ENCODE measurements at regions not wholly inside any gene's neighbourhood (a gene's known extent, or its start where the extent isn't known, plus 50 kb on each side); places are given as distances from the start of the nearest gene placed in this dataset.

DNA sequence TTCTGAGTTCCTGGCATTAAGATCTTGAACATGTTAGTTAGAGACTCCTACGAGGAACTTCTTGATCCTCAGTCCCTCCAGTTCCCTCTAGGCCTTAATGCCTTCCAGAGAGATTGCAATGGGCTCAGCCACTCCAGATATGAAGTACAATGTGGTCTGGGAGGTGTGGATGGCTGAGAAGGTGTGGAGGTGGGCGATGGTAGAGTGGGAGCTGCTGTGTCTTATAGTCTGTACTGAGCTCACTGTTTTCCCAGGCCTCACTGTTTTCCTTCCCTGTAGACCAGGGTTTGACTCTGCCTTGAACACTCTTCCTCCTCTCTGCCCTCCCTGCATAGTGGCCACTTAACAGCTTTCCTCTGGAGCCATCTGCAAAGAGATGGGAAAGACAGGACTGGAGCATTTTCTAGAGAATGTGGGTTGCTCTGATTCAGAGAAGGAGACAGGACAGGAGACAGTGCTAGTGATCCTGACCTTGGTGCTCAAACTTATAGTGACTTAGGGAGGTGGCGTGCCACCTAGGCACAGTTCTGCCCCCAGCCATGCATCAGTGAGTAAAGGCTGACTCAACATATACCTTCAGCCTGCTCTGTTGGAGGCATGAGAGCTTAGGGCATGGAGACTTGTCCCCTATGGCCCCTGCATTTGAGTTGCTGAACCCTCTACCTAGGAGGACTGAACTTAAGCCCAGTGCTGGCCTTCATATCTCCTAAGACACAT lies 129.7 kb downstream of the TDRD15 start:
- DNase-seq (ENCODE audit: low read depth in 4 of 4, low spot score in 1 of 4) = no peak

DNA sequence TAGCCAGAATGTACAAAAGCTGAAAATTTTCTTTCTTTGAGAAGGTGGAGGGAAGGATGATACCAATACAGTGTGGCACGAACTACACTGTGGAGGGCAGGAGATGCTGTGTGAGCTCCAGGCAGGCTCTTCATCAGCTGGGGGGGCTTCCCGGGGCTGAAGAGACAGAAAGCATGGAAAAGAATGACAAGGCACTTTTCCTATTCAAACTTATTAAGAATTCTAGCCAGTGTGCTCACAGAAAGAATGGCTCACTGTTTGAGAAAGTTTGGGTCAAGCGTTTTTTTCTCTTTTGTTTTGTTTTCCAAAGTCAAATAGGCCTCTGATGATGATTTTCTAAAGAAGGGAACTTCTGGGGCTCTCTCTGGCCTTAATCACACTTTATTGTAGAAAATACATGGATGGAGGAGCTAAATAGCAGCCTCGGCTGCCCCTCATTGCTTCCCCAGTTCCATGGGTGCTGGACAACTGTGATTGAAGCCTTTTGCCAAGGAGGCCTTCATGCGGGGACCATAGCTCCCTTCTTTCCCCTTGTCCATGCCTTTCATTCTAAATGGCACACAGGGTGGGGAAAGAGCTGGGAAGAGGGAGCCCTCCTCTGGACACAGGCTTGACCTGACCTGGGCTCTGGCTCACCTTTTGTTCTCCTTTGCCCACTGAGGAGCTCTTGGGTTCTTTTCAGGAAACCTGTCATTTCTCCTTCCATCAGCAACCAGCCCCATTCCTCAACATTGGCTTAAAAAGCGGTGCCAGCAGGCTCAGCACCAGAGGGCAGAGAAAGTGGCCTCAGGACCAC lies 130.6 kb downstream of the TDRD15 start:
- no peak for DNase-seq (ENCODE audit: low read depth in 4 of 4, low spot score in 1 of 4)

DNA sequence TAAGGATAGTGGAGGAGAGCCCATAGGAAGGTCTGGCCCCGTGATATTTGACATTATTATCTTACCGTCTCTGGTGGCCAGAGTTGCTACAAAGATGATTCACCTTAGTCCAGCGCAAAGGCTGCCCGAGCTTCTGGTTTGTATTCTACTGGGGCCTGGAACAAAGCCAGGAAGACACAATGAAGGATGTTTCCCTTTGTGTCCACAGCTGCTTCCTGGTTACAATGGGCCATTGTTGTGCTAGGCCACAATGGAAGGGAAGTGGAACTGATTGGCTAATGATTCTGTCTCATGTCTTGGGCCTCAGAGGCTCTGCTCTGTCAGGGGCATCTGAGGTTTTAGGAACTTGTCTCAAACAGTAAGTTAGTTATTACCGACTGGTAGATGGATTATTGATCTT lies 132.2 kb downstream of the TDRD15 start:
- DNase-seq (ENCODE audit: low read depth in 4 of 4, low spot score in 1 of 4) = no peak

DNA sequence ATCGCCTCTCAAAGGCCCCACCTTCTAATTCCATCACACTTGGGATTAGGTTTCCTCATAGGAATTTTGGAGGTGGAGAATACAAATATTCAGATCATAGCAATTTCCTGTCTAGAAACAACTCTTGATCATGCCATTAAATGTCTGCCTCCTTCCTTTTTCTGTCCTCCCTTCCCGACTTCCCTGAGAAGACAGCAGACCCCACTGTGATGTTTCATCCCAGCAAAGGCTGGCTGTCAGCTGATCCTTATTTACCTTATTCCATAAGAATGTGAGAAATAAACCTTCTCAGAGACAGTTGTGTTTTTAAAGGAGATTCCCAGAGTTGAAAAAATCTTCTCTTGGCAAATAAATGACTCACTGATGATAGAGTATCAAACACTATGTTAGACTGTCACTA lies 133.9 kb downstream of the TDRD15 start:
- DNase-seq (ENCODE audit: low read depth in 4 of 4, low spot score in 1 of 4) = no peak

DNA sequence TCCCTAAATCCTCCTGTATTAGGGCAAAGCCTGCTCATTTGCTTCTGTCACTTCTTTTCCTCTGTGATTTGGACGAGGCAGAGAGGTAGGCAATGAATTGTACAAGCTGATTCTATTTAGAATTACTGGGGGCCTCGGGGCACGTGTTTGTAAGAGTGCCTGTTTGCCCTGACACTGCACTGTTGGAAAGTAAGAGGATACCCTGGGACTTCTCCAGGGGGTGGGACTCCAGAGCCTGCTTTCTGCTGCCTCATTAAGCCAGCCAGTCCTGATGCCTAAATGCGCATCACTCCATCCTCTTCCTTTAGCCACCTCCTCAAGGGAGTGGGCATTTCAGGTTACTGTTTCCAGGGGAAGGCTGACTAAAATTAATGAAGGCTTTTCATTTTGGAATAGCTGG lies 134.3 kb downstream of the TDRD15 start:
- DNase-seq (ENCODE audit: low read depth in 4 of 4, low spot score in 1 of 4) = no peak

DNA sequence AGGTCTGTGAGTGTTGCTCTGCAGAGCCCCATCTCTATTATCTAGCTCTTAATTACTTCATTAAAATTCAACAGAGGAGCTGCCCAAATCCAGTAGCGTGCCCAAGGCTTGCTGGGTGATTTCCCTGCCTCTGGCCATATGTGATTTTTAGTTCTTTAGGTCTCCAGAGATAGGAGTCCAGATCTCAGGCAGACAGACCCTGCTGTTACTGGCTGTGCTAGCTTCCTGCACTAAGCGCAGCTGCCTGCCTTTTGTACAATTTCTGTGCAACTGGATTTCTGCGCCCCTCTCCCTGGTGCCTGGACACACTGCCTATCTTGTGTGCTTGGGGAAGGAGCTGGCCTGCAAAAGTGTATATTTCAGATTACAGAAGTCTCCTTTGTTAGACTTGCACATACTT lies 136.5 kb downstream of the TDRD15 start:
- no peak for DNase-seq (ENCODE audit: low read depth in 4 of 4, low spot score in 1 of 4)

DNA sequence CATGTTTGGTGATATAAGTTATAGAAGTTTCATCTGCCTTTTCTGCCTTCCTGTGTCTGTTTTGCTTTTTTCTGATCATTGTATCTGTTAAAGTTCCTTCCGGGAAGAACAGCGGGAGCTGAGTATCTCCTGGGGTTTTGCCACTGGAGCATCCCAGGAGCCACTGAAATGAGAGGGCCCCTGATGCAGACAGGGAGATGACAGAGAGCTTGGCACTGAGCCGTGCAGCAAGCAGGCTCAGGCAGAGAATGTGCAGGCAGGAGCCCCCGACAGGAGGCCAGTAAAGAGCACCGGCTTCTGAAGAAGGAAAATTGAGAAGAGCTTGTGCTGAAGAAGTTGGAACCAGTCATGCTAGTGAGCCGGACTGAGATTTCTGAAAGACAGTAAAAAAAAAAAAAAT lies 137.8 kb downstream of the TDRD15 start:
- DNase-seq (ENCODE audit: low read depth in 4 of 4, low spot score in 1 of 4) = no peak

DNA sequence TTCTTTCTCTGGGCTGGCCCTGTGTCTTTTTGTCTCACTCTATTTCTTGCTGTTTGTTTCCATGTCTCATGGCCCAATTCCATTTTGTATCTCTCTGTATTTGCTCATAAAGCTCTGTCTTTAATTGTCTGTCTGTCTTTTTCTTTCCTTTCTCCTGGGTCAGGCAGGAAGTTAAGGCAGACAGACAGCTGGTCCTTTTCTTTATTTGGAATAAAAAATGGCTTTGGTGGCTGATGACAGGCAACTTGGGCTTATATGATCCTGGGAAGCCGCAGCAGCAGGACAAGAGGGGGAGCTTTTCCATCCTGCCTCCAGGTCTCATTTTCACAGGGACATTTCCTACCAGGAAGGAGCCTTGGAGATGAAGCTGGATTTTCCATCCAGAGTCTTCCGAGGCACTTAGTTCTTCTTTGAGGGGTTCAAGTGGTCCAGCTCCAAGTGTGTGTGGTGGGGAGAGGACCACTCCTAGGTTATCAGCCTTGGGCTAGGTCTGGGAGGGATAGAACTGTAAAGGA lies 138.7 kb downstream of the TDRD15 start:
- no peak for DNase-seq (ENCODE audit: low read depth in 4 of 4, low spot score in 1 of 4)

DNA sequence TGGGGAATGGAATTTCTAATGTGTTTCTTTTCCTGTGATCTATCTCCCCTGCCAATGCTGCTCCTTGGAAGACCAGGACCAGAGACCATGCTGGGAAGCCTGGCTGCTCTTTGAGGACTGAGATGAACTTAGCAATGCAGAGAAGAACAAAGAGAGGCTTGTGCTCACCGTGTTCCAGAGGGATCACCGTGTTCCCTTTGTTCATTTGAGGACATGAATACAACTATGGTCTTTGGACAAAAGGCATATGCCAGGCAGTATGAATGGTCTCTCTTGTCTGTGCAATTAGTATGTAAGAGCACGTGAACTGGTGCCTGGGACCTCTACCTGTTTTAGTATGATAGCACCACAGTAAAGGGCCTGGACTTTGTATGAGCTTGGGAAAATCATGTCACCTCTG lies 139.9 kb downstream of the TDRD15 start:
- DNase-seq (ENCODE audit: low read depth in 4 of 4, low spot score in 1 of 4) = no peak

DNA sequence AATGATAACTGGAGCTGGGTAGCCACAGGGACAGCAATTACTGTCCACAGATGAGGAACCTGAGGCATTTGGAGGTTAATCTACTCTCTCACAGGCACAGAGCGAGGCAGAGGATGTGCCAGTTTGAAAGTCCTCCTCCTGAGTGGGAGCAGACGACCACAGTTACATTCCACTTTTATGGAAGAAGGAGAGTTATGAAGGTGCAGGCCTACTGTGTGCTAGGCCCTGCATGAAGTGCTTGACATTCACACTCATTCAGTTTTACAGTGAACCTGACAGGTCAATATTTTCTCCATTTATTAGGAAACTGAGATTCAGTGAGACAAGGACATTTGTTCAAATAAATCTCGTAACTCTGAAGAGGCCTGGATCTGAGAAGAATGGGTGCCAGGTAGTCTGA lies 142.0 kb downstream of the TDRD15 start:
- no peak for DNase-seq (ENCODE audit: low read depth in 4 of 4, low spot score in 1 of 4)

DNA sequence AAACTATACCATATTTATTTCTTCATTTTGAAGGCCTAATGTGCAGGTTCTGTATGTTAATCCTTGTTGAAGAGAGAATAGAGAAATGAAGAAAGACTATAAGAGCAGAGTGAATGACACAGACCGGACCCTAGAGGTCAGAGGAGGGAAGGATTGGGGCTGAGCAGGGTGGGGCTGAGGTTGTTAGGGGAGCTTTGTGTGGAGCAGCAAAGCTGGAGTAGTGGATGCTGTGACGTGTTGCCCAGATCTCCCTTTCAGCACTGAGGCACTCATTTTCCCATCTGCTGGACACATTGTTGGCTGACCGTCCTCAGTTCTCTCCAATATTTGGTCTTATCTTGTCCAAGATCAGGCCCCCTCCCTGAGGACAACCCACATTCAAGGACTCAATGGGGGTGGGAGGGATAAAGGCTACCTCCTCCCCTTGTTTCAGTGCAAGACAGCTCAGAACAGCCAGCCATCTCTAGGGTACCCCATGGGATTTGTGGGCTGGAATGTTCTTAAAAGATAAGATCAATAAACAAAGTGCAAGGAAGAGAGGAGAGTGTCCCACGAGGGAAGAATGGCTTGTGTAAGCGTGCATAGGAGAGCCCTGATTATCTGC lies 143.6 kb downstream of the TDRD15 start:
- no peak for DNase-seq (ENCODE audit: low read depth in 4 of 4, low spot score in 1 of 4)

DNA sequence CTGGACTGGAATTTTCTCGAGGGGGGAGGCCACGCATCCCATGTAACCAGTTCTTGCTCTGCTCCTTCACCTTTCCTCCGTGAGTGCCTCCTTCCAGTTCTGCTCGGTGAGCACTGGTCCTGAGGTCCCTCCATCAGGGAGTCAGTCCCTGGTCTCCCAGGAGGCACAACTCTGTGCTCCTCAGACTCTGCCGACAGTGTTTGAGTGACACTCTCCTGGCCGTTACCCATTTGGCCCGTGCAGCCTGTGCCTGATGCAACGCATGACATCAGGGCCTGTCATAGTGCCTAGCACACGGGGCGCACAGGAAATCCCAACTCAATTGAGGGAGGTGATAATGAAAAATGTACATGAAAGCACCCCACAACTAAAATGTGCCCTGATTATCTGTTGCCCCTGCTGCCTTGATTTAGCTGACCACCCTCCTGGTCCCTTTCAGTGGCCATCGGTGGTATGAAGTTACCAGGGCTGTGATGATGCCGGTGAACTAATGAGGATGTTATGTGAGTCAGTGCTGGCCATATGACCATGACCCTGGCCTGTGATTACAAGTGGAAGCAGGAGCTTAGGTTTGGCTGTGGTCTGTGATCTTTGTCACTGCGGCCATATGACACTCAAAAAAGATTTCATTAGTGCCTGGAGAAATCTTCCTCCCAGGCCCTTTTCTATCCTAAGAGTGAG lies 144.6 kb downstream of the TDRD15 start:
- DNase-seq (ENCODE audit: low read depth in 4 of 4, low spot score in 1 of 4) = no peak

DNA sequence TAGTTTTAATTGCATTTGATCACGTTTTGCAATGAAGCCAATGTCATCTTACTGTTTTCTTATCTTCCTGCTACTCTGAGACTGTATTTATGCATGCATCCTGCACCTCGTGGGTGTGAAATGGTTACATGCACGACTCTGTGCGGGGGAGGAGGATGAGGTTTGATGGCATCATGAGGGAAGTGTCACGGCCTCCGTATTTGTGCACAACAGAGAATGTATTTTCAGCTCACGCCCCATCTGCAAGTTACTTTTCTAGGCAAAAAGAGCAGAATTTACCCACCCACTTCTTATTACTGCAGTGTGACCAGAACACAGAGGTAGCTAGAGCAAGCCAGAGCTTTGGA lies 145.1 kb downstream of the TDRD15 start:
- no peak for DNase-seq (ENCODE audit: low read depth in 4 of 4, low spot score in 1 of 4)

DNA sequence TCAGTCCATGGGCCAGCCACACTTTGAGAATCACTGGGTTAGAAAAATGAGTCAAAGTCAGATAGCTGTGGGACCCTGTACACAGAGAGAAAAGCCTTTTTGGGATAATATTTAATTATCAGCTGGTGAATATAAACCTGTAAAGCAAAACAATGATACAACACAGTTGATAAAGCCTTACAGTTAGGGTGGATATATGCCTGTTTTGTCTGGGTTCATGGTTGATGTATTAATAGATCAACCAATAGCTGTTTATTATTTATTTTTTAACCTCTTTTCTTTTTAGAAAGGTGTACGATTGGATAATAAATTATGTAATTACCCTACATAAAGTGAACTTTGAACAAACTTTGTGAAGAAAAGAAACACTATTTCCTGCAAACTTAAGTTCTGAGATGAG lies 145.6 kb downstream of the TDRD15 start:
- no peak for DNase-seq (ENCODE audit: low read depth in 4 of 4, low spot score in 1 of 4)

DNA sequence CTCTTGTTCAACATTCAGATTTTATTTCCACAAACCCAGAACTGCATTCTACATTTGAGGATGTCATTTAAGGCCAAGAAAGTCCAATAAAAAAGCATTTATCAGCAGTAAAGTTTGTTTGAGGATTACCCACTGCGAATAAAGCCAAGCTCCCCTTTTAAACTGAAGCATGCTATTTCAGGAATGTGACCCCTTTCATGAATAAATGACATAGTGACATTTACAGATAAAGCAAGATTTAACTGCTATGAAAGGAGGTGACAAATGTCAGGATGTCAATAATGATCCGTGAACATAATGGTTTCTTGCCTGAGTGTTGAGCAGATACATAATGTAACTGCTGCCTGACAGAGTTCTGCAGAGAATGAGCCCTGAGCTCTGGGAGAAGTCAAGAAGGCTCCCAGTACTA lies 146.3 kb downstream of the TDRD15 start:
- no peak for DNase-seq (ENCODE audit: low read depth in 4 of 4, low spot score in 1 of 4)

DNA sequence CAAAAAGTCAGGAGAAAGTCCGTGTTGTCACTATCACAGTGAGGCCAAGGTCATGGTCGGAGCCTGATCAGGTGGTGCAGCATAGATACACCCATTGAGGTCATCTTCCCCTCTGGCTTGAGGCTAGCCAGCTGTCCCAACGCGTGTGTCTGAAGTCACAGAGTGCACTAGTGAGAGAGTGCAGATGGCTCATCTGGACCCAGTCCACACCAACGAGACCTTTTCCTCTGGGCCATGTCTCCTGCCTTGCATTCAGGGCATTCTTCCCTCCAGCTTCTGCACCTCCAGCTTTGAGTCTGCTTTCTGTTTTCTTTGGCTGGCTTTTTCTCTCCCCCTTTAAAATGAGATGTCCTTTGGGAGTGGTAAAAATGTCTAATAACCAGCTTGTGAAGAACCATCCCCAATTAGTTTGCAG lies 146.9 kb downstream of the TDRD15 start:
- DNase-seq (ENCODE audit: low read depth in 4 of 4, low spot score in 1 of 4) = no peak

DNA sequence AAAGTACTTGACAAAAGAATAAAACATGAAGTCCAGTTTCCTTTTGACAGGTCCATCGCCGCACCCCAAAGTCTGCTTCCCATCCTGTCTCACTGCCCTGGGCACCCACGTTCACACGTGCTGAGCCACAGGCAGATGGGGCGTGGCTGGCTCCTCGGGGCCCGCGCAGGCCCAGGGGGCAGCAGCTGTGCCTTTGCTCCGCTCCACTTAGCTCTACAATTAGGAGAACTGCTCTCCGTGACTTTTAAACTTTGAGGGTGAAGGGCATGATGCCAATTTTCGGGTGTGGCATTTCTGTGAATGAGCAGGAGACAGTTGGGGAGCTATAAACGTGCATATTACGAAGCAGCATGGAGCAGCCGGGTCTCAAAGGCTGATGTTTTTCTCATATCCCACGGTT lies 152.4 kb downstream of the TDRD15 start:
- DNase-seq (ENCODE audit: low read depth in 4 of 4, low spot score in 1 of 4) = no peak

DNA sequence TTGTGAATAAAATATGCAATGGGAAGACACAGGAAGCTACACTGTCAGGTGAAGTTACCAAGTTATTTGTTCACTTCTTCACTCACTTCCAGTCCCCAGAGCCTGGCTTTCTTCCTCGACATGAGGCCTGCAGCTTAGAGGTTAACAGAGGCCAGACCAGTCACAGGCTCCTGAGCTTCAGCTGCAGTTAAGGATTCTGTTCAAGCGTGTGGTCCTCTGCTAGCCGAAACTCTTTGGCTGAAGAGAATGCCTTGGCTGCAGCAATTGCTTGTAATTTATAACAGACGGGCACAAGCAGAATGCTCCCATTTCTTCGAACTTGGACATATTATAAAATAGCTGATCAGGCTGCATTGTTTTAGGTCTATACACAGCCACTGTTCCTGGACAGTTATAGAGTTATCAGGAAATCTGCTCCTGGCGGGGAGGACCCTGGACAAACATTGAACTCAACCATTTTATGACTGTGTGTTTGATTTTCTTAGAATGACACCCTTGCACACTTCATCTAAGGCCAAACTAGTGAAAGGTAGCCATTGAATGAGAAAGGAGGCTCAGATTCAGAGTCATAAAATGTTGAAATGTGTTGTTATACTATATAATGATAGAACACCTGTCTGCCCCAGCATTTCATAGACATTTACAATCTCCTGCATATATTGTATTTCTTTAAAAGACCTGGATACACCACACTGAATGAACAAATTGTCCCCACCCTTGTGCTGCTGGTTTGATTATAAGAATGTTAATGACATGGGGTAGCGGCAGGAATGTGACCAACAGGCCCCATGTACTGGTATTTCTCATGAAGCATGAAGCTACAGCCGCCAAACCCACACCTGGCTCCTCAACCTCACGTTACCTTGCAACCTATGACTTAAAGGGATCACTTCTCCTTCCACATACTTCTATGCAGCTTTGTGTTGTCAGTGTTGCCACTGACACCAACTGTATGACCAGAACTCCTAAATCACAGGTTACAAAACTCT lies 153.6 kb downstream of the TDRD15 start:
- DNase-seq (ENCODE audit: low read depth in 4 of 4, low spot score in 1 of 4) = no peak

DNA sequence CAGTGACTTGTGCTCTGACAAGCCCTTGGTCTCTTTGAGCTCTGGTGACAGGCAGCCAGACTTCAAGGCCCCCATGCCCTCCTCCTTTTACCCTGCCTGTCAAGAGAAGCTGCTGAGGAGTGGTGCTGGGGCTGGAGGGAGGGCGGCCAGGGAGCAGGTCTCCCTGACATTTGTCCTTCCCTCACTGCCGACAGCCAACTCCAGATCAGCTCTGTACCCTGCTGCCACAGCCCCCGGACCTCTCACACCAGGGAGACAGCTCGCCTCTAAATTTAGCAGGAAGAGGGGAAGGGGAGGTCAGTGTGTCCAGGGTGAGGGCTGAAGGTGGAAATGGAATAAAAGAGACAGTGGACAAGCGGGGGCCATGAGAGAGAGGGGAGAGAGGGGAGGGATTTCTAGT lies 155.8 kb downstream of the TDRD15 start:
- DNase-seq (ENCODE audit: low read depth in 4 of 4, low spot score in 1 of 4) = no peak

DNA sequence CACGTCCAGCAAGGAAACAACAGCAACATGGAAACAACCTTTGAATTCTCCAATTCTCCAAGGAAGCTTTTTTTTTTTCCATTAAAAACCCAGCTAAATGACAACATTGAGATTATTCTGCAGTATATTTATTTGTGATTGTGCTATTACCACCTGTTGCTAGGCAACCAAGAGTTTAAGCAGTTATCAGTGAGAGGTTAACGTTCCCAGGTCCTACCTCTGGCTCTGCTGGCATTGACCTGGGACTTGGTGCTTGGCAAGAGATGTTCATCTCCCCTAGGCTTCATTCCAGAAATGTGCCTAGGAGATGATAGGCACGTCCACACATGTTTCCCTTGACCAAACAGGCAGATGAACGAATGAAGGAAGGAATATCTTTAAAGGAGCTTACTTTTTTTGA lies 157.0 kb downstream of the TDRD15 start:
- no peak for DNase-seq (ENCODE audit: low read depth in 4 of 4, low spot score in 1 of 4)

DNA sequence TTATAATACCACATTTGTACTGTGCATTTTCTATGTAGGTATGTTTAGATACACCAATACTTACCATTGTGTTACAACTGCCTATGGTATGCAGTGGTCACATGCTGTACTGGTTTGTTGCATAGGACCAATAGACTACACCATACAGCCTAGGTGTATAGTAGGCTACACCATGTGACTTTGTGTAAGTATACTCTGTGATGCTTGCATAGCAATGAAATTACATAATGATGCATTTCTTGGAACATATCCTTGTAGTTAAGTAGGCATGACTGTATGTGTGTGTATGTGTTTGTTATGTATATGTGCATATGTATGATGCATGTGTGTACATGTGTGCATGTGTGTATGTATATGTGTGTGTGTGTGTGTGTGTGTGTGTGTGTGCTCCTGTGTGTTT lies 157.6 kb downstream of the TDRD15 start:
- DNase-seq (ENCODE audit: low read depth in 4 of 4, low spot score in 1 of 4) = no peak
